ENCODE measurements at regions not wholly inside any gene's neighbourhood (a gene's known extent, or its start where the extent isn't known, plus 50 kb on each side); places are given as distances from the start of the nearest gene placed in this dataset.
"Not testable (repeated sequence)": the region's sequence is repeated elsewhere in the genome, so short reads cannot be mapped to it uniquely, and the experiment has no call there.

GRCh38 chr16:29126616-29127015, 141.8 kb downstream of the LAT start:
- H3K27me3 ChIP-seq, result no peaks in the 10 kb centered on the region
- H3K36me3 ChIP-seq, result no peaks in the 10 kb centered on the region
- TF ChIP-seq POLR2A (IDR thresholded peaks at IDR 0.05), result no peak
- no peak for TF ChIP-seq CTCF (IDR thresholded peaks at IDR 0.05)
- TF ChIP-seq POLR2AphosphoS5 (IDR thresholded peaks at IDR 0.05), result no peak
- H3K9me3 ChIP-seq, result no peaks in the 10 kb centered on the region
- DNase-seq (ENCODE audit: low spot score in 2 of 2), result no peak
- H3K27ac ChIP-seq, result no peak overlapping the region
- intact Hi-C loops (cut with DNase I; ENCODE audit: low total_unique reads), result no loop called here
- H3K4me3 ChIP-seq, result no peak overlapping the region
- H3K4me1 ChIP-seq, result no peaks in the 10 kb centered on the region

- TF ChIP-seq POLR2A (IDR thresholded peaks at IDR 0.05) (no peak), POLR2AphosphoS5 (IDR thresholded peaks at IDR 0.05) (no peak), CTCF (IDR thresholded peaks at IDR 0.05) (no peak)
- Histone ChIP-seq H3K9me3 (no peaks in the 10 kb centered on the region), H3K4me1 (no peaks in the 10 kb centered on the region), H3K27me3 (no peaks in the 10 kb centered on the region), H3K4me3 (no peak overlapping the region), H3K36me3 (no peaks in the 10 kb centered on the region), H3K27ac (no peak overlapping the region)
- intact Hi-C loops (cut with DNase I; ENCODE audit: low total_unique reads), result no loop called here
- no peak for DNase-seq (ENCODE audit: low spot score in 2 of 2)
Observed at GRCh38 chr16:29126057-29126494, 141.2 kb downstream of the LAT start.

GRCh38 chr16:29124828-29125227, 140.0 kb downstream of the LAT start:
- DNase-seq (ENCODE audit: low spot score in 2 of 2), result no peak
- intact Hi-C loops (cut with DNase I; ENCODE audit: low total_unique reads), result no loop called here

GRCh38 chr16:29124162-29124561, 139.3 kb downstream of the LAT start:
- H3K27me3 ChIP-seq; intact Hi-C loops (cut with DNase I; ENCODE audit: low total_unique reads): not testable (repeated sequence)

More at GRCh38 chr16:29124828-29125227, 140.0 kb downstream of the LAT start:
- no peak overlapping the region for H3K4me3 ChIP-seq
- TF ChIP-seq POLR2AphosphoS5 (IDR thresholded peaks at IDR 0.05), result no peak
- TF ChIP-seq POLR2A (IDR thresholded peaks at IDR 0.05), result no peak
- no peak for TF ChIP-seq CTCF (IDR thresholded peaks at IDR 0.05)
- H3K36me3 ChIP-seq, result no peaks in the 10 kb centered on the region
- no peaks in the 10 kb centered on the region for H3K4me1 ChIP-seq
- no peak overlapping the region for H3K27ac ChIP-seq
- H3K27me3 ChIP-seq, result no peaks in the 10 kb centered on the region
- H3K9me3 ChIP-seq, result no peaks in the 10 kb centered on the region

GRCh38 chr16:29120680-29121079, 135.8 kb downstream of the LAT start:
- DNase-seq (ENCODE audit: low spot score in 2 of 2); H3K4me1 ChIP-seq; H3K27me3 ChIP-seq; H3K27ac ChIP-seq; intact Hi-C loops (cut with DNase I; ENCODE audit: low total_unique reads); H3K36me3 ChIP-seq; H3K9me3 ChIP-seq; H3K4me3 ChIP-seq: not testable (repeated sequence)

More at GRCh38 chr16:29124162-29124561, 139.3 kb downstream of the LAT start:
- not testable (repeated sequence) for DNase-seq (ENCODE audit: low spot score in 2 of 2); H3K9me3 ChIP-seq; H3K4me3 ChIP-seq; H3K4me1 ChIP-seq; H3K27ac ChIP-seq; H3K36me3 ChIP-seq

- H3K27me3 ChIP-seq; H3K4me3 ChIP-seq; H3K9me3 ChIP-seq; DNase-seq (ENCODE audit: low spot score in 2 of 2); intact Hi-C loops (cut with DNase I; ENCODE audit: low total_unique reads); H3K4me1 ChIP-seq; H3K36me3 ChIP-seq; H3K27ac ChIP-seq: not testable (repeated sequence)
Observed at GRCh38 chr16:29118301-29118957, 133.6 kb downstream of the LAT start.

GRCh38 chr16:29117631-29118030, 132.8 kb downstream of the LAT start:
- Histone ChIP-seq H3K27me3 (no peaks in the 10 kb centered on the region), H3K4me3 (no peak overlapping the region), H3K36me3 (no peaks in the 10 kb centered on the region), H3K9me3 (no peaks in the 10 kb centered on the region), H3K27ac (no peak overlapping the region), H3K4me1 (no peaks in the 10 kb centered on the region)
- TF ChIP-seq POLR2A (IDR thresholded peaks at IDR 0.05) (no peak), POLR2AphosphoS5 (IDR thresholded peaks at IDR 0.05) (no peak), CTCF (IDR thresholded peaks at IDR 0.05) (no peak)
- DNase-seq (ENCODE audit: low spot score in 2 of 2), result no peak
- intact Hi-C loops (cut with DNase I; ENCODE audit: low total_unique reads), result no loop called here

Data from breast epithelium (tissue), 4 donors.